Endothelial cell of umbilical vein (primary cell): ENCODE measurements at regions not wholly inside any gene's neighbourhood (a gene's known extent, or its start where the extent isn't known, plus 50 kb on each side); places are given as distances from the start of the nearest gene placed in this dataset.

ENCODE experiments used
- BruUV-seq: library from RNA; stranded (reverse); fragments of 400-500 nt; replicated peaks from 2 replicates; lab custom pipeline; 2021; lab: Mats Ljungman, UMichigan
- CTCF ChIA-PET: fragments of 300-600, 350-600 bp; sonication (Branson Sonifier 250); formaldehyde crosslinking; loops from one replicate; lab custom pipeline; 2021; ENCODE audit warnings: antibody characterized with exemption, inconsistent platforms; lab: Charles Lee
- POLR2A ChIA-PET: fragments of 300-600, 350-600 bp; sonication (Branson Sonifier 250); formaldehyde crosslinking; loops from one replicate; lab custom pipeline; 2021; ENCODE audit warnings: antibody characterized with exemption, inconsistent platforms; lab: Charles Lee
- DNase-seq: peaks from one replicate; pipeline ENCODE4 v3.0.0-alpha.2; 2011; ENCODE audit warnings: low read depth, low spot score
- FAIRE-seq: peaks from 2 replicates; lab custom pipeline; 2011; peaks lifted over from hg19 to GRCh38; lab: Jason Lieb, UNC
- H2AFZ ChIP-seq: 2 replicates; pipeline ENCODE4 v1.6.0; 2012; ENCODE audit warnings: low read depth, low read length, control low read depth, inconsistent platforms
- H3K27ac ChIP-seq: 2 replicates; pipeline ENCODE4 v1.5.1; 2011; ENCODE audit warnings: low read depth, mild to moderate bottlenecking, control low read depth, low read length, moderate library complexity; ENCODE audit not compliant: insufficient read depth
- H3K27me3 ChIP-seq, 2 experiments: 2 replicates each; pipeline versions ENCODE4 v1.6.0 to v1.6.1; 2011; ENCODE audit warnings: low read length in 2 of 2, mixed read lengths in 1 of 2; ENCODE audit not compliant: control insufficient read depth in 2 of 2, insufficient read depth in 2 of 2
- H3K36me3 ChIP-seq, 2 experiments: 2 replicates in 1 of 2; 3 replicates in 1 of 2; pipeline ENCODE4 v1.5.1; 2011; ENCODE audit warnings: low read length in 2 of 2, mild to moderate bottlenecking in 1 of 2, moderate library complexity in 1 of 2; ENCODE audit not compliant: control insufficient read depth in 2 of 2, insufficient read depth in 2 of 2; ENCODE audit errors: extremely low read depth in 1 of 2
- H3K4me1 ChIP-seq: 3 replicates; pipeline ENCODE4 v1.5.1; 2011; ENCODE audit warnings: mild to moderate bottlenecking, low read length; ENCODE audit not compliant: control insufficient read depth, insufficient read depth; ENCODE audit errors: extremely low read depth
- H3K4me2 ChIP-seq: 2 replicates; pipeline ENCODE4 v1.6.1; 2011; ENCODE audit warnings: low read length, control low read depth, mixed read lengths; ENCODE audit not compliant: insufficient read depth
- H3K4me3 ChIP-seq, 3 experiments: fragments of 200-600 bp in 1 of 3; sonication (generic), shearing (Covaris generic) in 1 of 3; replicated peaks in 1 of 3; 2 replicates each; pipeline ENCODE4 v1.5.1; 2011 to 2016; ENCODE audit warnings: control low read depth in 3 of 3, low read length in 3 of 3, mild to moderate bottlenecking in 2 of 3, inconsistent platforms in 1 of 3, low read depth in 1 of 3, moderate library complexity in 1 of 3; ENCODE audit not compliant: insufficient read depth in 1 of 3
- H3K79me2 ChIP-seq: 2 replicates; pipeline ENCODE4 v1.6.0; 2012; ENCODE audit warnings: low read length, inconsistent platforms; ENCODE audit not compliant: control insufficient read depth, insufficient read depth
- H3K9ac ChIP-seq: replicated peaks from 2 replicates; pipeline ENCODE3; 2011; ENCODE audit warnings: low read length, control low read depth; ENCODE audit not compliant: insufficient read depth; ENCODE audit errors: extremely low read depth
- H3K9me1 ChIP-seq: replicated peaks from 3 replicates; pipeline ENCODE4 v1.6.0; 2011; ENCODE audit warnings: mild to moderate bottlenecking, low read length; ENCODE audit not compliant: control insufficient read depth, insufficient read depth; ENCODE audit errors: extremely low read depth
- H3K9me3 ChIP-seq: replicated peaks from 2 replicates; pipeline ENCODE4 v1.5.1; 2012; ENCODE audit warnings: low read length, inconsistent platforms; ENCODE audit not compliant: control insufficient read depth, insufficient read depth
- H4K20me1 ChIP-seq: replicated peaks from 2 replicates; pipeline ENCODE3; 2011; ENCODE audit warnings: mild to moderate bottlenecking, low read length; ENCODE audit not compliant: control insufficient read depth, insufficient read depth; ENCODE audit errors: extremely low read depth
- EZH2 ChIP-seq: IDR thresholded peaks from 2 replicates; pipeline ENCODE4 v1.6.1; 2012; ENCODE audit warnings: borderline replicate concordance, low read depth, mild to moderate bottlenecking, moderate library complexity, low read length, inconsistent platforms; ENCODE audit not compliant: severe bottlenecking
- GATA2 ChIP-seq: IDR thresholded peaks from 2 replicates; pipeline ENCODE4 v1.7.0; 2011; ENCODE audit warnings: low read depth, mild to moderate bottlenecking, moderate library complexity, mixed read lengths, low read length; ENCODE audit not compliant: insufficient read length, insufficient read depth
- MAX ChIP-seq: IDR thresholded peaks from 2 replicates; pipeline ENCODE4 v1.6.1; 2011; ENCODE audit not compliant: insufficient read depth, insufficient read length
- MYC ChIP-seq: IDR thresholded peaks from one replicate; pipeline ENCODE4 v1.6.1; 2011; ENCODE audit warnings: mild to moderate bottlenecking, low read depth, low read length
- dilution Hi-C: fragments of 300-500 bp; cut with MboI; formaldehyde crosslinking; loops from one replicate; pipeline ENCODE4 v1.15.0; 2019; ENCODE audit warnings: low sequenced_read_pairs; ENCODE audit not compliant: extremely low pct_ligation_motif_present
- intact Hi-C: fragments of 100-400 bp; cut with micrococcal nuclease; formaldehyde crosslinking; loops from one replicate; pipeline ENCODE4 v1.10.0; 2022

- BruUV-seq, result no TSS peak
- ChIA-PET CTCF (interaction anchor here (1.5 kb wide), 1 partner anchor 12 kb away, joined by 4 read pairs; no protein-coding TSS in a partner anchor), POLR2A (no interaction called here)
These were observed 286.3 kb upstream of the ZMIZ1 start for GRCh38 chr10:78782441-78782840.

GRCh38 chr10:78783753-78784152 lies 285.0 kb upstream of the ZMIZ1 start:
- FAIRE-seq, result no peak
- Histone ChIP-seq H3K9me3 (no peaks in the 10 kb centered on the region), H3K9ac (no peak overlapping the region), H3K4me2 (no peak overlapping the region), H3K4me1 (no peaks in the 10 kb centered on the region), H4K20me1 (no peaks in the 10 kb centered on the region), H3K4me3 (no peak overlapping the region), H3K9me1 (no peaks in the 10 kb centered on the region), H3K27ac (no peak overlapping the region), H3K36me3 (no peaks in the 10 kb centered on the region), H2AFZ (no peak overlapping the region), H3K79me2 (no peaks in the 10 kb centered on the region), H3K27me3 (peaks cover 9 to 10% of the 10 kb centered on the region in 2 experiments)
- DNase-seq, result no peak
- TF ChIP-seq EZH2 (no peak), GATA2 (no peak), MAX (no peak)
- POLR2A ChIA-PET, result no interaction called here
- dilution Hi-C loops, result no loop called here
- intact Hi-C loops, result no loop called here
- BruUV-seq, result no TSS peak
- CTCF ChIA-PET, result no interaction called here

More at GRCh38 chr10:78782441-78782840, 286.3 kb upstream of the ZMIZ1 start:
- Histone ChIP-seq H3K9me1 (no peaks in the 10 kb centered on the region), H3K4me3 (no peak overlapping the region), H3K27me3 (peaks cover 5 to 11% of the 10 kb centered on the region in 2 experiments), H4K20me1 (no peaks in the 10 kb centered on the region), H3K79me2 (no peaks in the 10 kb centered on the region), H3K9ac (no peak overlapping the region), H3K4me1 (no peaks in the 10 kb centered on the region), H2AFZ (no peak overlapping the region), H3K36me3 (no peaks in the 10 kb centered on the region), H3K9me3 (no peaks in the 10 kb centered on the region), H3K27ac (no peak overlapping the region), H3K4me2 (no peak overlapping the region)
- dilution Hi-C loops, result no loop called here
- DNase-seq, result no peak
- FAIRE-seq, result no peak
- TF ChIP-seq MYC, result no peak
- intact Hi-C loops, result no loop called here
